ENCODE measurements at regions not wholly inside any gene's neighbourhood (a gene's known extent, or its start where the extent isn't known, plus 50 kb on each side); places are given as distances from the start of the nearest gene placed in this dataset.

DNA sequence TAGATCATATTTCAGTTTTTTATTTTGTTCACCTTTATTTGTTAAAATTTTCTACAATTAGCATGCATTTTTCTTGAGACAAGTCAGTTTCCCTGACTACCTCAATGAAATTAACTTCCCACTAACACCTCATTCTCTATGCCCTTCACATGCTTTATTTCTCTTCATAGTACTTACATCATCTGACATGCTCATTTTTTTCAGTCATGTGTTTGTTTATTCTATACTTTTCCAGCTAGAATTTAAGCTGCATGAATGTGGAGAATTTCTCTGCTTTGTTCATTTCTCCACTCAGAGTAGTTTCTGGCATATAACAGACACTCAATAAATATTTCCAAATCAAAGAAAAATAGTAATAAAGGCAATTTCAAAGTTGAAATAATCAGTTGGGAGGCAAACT lies 78.9 kb upstream of the SCN7A start:
- Histone ChIP-seq H3K36me3 (ENCODE audit: control insufficient read depth, insufficient read depth, low read length) (no peaks in the 10 kb centered on the region), H3K4me3 (ENCODE audit: low read depth, low read length) (no peak overlapping the region), H3K27me3 (ENCODE audit: control insufficient read depth, insufficient read depth, low read length) (no peaks in the 10 kb centered on the region)
- TF ChIP-seq, protein P1, sequence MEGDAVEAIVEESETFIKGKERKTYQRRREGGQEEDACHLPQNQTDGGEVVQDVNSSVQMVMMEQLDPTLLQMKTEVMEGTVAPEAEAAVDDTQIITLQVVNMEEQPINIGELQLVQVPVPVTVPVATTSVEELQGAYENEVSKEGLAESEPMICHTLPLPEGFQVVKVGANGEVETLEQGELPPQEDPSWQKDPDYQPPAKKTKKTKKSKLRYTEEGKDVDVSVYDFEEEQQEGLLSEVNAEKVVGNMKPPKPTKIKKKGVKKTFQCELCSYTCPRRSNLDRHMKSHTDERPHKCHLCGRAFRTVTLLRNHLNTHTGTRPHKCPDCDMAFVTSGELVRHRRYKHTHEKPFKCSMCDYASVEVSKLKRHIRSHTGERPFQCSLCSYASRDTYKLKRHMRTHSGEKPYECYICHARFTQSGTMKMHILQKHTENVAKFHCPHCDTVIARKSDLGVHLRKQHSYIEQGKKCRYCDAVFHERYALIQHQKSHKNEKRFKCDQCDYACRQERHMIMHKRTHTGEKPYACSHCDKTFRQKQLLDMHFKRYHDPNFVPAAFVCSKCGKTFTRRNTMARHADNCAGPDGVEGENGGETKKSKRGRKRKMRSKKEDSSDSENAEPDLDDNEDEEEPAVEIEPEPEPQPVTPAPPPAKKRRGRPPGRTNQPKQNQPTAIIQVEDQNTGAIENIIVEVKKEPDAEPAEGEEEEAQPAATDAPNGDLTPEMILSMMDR (IDR thresholded peaks at IDR 0.05; ENCODE audit: insufficient read depth, low read length, severe bottlenecking): no peak
- FAIRE-seq: no peak
- DNase-seq (ENCODE audit: low read depth): no peak

DNA sequence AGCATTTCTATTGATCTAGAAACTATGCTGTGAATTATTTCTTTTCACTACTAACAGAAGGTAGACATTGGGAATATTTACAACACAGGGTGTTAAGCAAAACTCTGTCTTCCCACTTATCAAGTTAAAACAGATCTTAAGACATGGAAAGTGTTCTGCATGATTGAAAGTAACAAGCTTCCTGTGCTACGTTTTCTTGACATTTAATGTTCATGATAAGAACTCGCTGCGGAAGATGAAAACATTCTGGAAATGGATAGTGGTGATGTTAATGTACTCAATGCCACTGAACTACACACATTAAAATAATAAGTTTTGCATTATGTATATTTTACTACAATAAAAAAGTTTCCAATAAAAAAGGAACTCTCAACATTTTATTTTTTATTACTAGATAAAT lies 74.4 kb upstream of the SCN7A start:
- TF ChIP-seq, protein P1 (IDR thresholded peaks at IDR 0.05; ENCODE audit: insufficient read depth, low read length, severe bottlenecking): no peak
- FAIRE-seq: no peak
- DNase-seq (ENCODE audit: low read depth): no peak
- no peaks in the 10 kb centered on the region for H3K36me3 ChIP-seq (ENCODE audit: control insufficient read depth, insufficient read depth, low read length)
- no peak overlapping the region for H3K4me3 ChIP-seq (ENCODE audit: low read depth, low read length)
- H3K27me3 ChIP-seq (ENCODE audit: control insufficient read depth, insufficient read depth, low read length): no peaks in the 10 kb centered on the region

DNA sequence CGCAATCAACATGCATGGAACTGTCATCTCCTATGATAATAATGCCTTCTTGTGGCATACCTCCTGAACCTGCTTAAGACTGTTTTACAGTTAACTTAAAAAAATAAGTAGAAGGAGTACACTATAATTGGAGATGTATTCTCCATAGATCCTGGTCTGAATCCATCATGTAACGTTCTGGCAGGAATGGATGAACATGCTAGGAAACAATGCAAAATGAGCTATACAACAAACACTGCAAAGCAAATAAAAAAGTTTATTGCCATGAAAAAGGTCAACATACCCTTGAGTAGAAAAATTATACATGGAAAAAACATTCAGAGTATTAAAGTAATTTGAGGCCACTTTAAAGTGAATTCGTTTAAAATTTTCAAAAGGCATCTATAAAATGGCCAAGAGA lies 71.5 kb upstream of the SCN7A start:
- Histone ChIP-seq H3K36me3 (ENCODE audit: control insufficient read depth, insufficient read depth, low read length) (no peaks in the 10 kb centered on the region), H3K4me3 (ENCODE audit: low read depth, low read length) (no peak overlapping the region), H3K27me3 (ENCODE audit: control insufficient read depth, insufficient read depth, low read length) (no peaks in the 10 kb centered on the region)
- TF ChIP-seq, protein P1 (IDR thresholded peaks at IDR 0.05; ENCODE audit: insufficient read depth, low read length, severe bottlenecking): no peak
- FAIRE-seq: no peak
- no peak for DNase-seq (ENCODE audit: low read depth)

DNA sequence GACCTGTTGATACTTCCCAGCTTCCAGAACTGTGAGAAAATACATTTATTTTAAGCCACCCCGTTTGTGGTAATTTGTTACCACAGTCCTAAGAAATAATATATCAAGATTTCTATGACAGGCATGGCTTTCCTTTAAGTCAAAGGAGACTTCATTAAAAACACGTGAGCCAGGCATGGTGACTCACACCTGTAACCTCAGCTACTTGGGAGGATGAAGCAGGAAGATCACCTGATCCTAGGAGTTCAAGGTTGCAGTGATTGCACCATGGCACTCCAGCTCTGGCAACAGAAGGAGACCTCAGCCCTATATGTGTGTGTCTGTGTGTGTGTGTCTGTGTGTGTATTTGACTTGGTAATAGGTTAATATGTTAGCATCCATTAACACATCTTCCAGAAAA lies 69.8 kb upstream of the SCN7A start:
- Histone ChIP-seq H3K4me3 (ENCODE audit: low read depth, low read length) (no peak overlapping the region), H3K27me3 (ENCODE audit: control insufficient read depth, insufficient read depth, low read length) (no peaks in the 10 kb centered on the region), H3K36me3 (ENCODE audit: control insufficient read depth, insufficient read depth, low read length) (no peaks in the 10 kb centered on the region)
- FAIRE-seq (no peak), DNase-seq (ENCODE audit: low read depth) (peak; percentile 12)
- TF ChIP-seq, protein P1 (IDR thresholded peaks at IDR 0.05; ENCODE audit: insufficient read depth, low read length, severe bottlenecking): no peak

DNA sequence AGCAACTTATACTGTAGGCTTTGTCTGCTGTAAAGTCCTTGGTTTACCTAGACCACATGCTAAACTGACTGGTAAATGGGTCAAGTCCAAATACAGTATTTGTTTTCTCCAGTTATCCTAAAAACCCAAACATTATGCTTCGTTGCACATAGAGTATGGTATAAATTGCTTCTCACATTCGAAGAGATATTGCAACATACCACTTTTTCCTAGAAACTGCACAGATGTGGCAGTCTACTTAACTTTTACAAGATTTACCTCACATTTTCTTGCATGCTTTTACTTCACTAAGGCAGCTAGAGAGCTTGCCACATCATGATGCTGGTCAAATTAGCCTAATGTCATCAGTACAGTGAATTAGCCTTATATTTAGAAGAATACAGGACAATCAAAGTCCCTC lies 66.0 kb upstream of the SCN7A start:
- FAIRE-seq: no peak
- no peak overlapping the region for H3K4me3 ChIP-seq (ENCODE audit: low read depth, low read length)
- no peak for DNase-seq (ENCODE audit: low read depth)
- H3K36me3 ChIP-seq (ENCODE audit: control insufficient read depth, insufficient read depth, low read length): no peaks in the 10 kb centered on the region
- no peaks in the 10 kb centered on the region for H3K27me3 ChIP-seq (ENCODE audit: control insufficient read depth, insufficient read depth, low read length)
- TF ChIP-seq, protein P1 (IDR thresholded peaks at IDR 0.05; ENCODE audit: insufficient read depth, low read length, severe bottlenecking): no peak

DNA sequence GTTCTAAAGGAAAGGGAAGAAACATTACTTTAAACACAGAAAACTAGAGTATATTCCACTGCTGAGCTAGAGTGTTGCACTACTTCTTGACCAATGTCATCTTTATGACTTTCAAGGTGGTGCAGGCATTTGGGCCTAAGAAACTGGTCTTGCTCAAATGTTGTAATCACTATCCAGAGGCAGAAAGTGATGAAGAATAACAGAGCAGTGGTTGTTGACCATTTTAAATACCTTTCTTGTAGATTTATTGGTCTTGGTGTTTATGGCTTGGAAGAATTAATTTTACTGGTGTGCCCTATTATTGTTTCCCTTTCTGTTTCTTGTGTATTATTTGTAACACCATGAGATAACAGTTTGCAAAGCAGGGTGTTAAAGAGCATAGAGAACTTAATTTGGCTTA lies 56.9 kb upstream of the SCN7A start:
- FAIRE-seq: no peak

More for the DNA sequence above, 56.9 kb upstream of the SCN7A start:
- H3K27me3 ChIP-seq (ENCODE audit: control insufficient read depth, insufficient read depth, low read length): no peaks in the 10 kb centered on the region
- TF ChIP-seq, protein P1 (IDR thresholded peaks at IDR 0.05; ENCODE audit: insufficient read depth, low read length, severe bottlenecking): no peak
- H3K36me3 ChIP-seq (ENCODE audit: control insufficient read depth, insufficient read depth, low read length): no peaks in the 10 kb centered on the region
- DNase-seq (ENCODE audit: low read depth): no peak
- H3K4me3 ChIP-seq (ENCODE audit: low read depth, low read length): no peak overlapping the region
